Nephron (organoid): ENCODE measurements at regions not wholly inside any gene's neighbourhood (a gene's known extent, or its start where the extent isn't known, plus 50 kb on each side); places are given as distances from the start of the nearest gene placed in this dataset.
A peak's percentile ranks its signal among the peaks of the same experiment; 100 is the strongest.

Experiments used
- H3K27ac Mint-ChIP-seq, 3 experiments: 2 replicates each; pipeline ENCODE4 v1.8.0; 2020; ENCODE audit warnings: mixed read lengths in 3 of 3, mild to moderate bottlenecking in 2 of 3, moderate library complexity in 1 of 3
- H3K27me3 Mint-ChIP-seq: 2 replicates; pipeline ENCODE4 v1.8.0; 2021; ENCODE audit warnings: low read depth, mild to moderate bottlenecking, moderate library complexity, mixed read lengths
- H3K36me3 Mint-ChIP-seq: 2 replicates; pipeline ENCODE4 v1.8.0; 2020; ENCODE audit warnings: low read depth, mixed read lengths
- H3K4me1 Mint-ChIP-seq: 2 replicates; pipeline ENCODE4 v1.8.0; 2020; ENCODE audit warnings: mixed read lengths
- H3K4me3 Mint-ChIP-seq, 3 experiments: 2 replicates each; pipeline ENCODE4 v1.8.0; 2020; ENCODE audit warnings: mild to moderate bottlenecking in 3 of 3, mixed read lengths in 3 of 3, moderate library complexity in 2 of 3
- H3K9me3 Mint-ChIP-seq: 2 replicates; pipeline ENCODE4 v1.8.0; 2020; ENCODE audit warnings: mixed read lengths
- TF ChIP-seq, protein P1 (sequence below), 3 experiments: fragments of 200-600 bp; sonication (generic); IDR thresholded peaks; one replicate each; pipeline ENCODE4 v1.5.0; 2021; ENCODE audit warnings: antibody characterized with exemption in 3 of 3; ENCODE audit not compliant: unreplicated experiment in 3 of 3

DNA sequence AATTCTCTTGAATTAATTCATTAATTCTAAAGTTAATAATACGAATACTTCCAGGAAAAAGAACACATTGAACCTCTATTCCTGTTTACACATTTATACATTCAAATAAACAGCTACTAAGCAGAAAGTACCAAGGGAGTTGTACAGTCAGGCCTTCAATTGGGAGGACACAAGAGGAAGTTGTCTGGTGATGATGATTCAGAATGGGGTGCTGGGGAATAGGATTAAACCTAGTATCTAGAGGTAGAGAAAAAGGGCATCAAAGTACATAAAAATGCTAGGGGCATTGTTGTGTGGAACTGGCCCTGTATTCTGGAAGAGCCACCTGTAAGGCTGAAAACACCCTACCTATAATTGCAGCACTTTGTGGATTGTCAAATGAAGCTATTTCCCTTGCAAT is 71.7 kb upstream of the MROH9 start:
- Mint-ChIP-seq H3K27ac (peak overlapping the region in 2 of 3 experiments; percentile 79 to 83), H3K9me3 (no peaks in the 10 kb centered on the region), H3K4me1 (peaks cover 25% of the 10 kb centered on the region), H3K4me3 (no peak overlapping the region), H3K27me3 (no peaks in the 10 kb centered on the region), H3K36me3 (no peaks in the 10 kb centered on the region)
- TF ChIP-seq, protein P1, sequence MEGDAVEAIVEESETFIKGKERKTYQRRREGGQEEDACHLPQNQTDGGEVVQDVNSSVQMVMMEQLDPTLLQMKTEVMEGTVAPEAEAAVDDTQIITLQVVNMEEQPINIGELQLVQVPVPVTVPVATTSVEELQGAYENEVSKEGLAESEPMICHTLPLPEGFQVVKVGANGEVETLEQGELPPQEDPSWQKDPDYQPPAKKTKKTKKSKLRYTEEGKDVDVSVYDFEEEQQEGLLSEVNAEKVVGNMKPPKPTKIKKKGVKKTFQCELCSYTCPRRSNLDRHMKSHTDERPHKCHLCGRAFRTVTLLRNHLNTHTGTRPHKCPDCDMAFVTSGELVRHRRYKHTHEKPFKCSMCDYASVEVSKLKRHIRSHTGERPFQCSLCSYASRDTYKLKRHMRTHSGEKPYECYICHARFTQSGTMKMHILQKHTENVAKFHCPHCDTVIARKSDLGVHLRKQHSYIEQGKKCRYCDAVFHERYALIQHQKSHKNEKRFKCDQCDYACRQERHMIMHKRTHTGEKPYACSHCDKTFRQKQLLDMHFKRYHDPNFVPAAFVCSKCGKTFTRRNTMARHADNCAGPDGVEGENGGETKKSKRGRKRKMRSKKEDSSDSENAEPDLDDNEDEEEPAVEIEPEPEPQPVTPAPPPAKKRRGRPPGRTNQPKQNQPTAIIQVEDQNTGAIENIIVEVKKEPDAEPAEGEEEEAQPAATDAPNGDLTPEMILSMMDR (IDR thresholded peaks at IDR 0.05; ENCODE audit: unreplicated experiment in 3 of 3), result no peak

DNA sequence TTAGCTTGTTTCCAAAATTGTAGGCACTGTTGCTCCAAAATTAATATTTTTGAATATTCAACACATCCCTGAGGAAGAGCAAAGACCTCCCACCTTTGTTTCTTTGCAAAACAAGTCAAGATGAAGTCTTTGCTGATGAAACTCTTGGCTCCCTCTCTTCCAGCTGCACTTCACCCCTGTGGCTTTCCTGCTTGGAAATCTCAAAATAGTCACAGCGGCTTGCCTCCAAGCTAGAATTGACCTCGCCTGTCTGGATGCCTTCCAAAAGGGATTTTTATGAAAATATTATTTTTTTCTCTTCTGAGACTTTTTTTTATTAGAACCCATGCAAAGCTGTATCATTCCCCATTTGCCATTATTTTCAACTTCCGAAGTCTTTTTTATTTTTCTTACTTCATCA is 71.1 kb upstream of the MROH9 start:
- no peaks in the 10 kb centered on the region for H3K36me3 Mint-ChIP-seq
- peak overlapping the region in 2 of 3 experiments; percentile 79 to 83 for H3K27ac Mint-ChIP-seq
- H3K27me3 Mint-ChIP-seq, result no peaks in the 10 kb centered on the region
- peaks cover 25% of the 10 kb centered on the region for H3K4me1 Mint-ChIP-seq
- TF ChIP-seq, protein P1 (IDR thresholded peaks at IDR 0.05; ENCODE audit: unreplicated experiment in 3 of 3), result no peak
- H3K9me3 Mint-ChIP-seq, result no peaks in the 10 kb centered on the region
- no peak overlapping the region for H3K4me3 Mint-ChIP-seq

DNA sequence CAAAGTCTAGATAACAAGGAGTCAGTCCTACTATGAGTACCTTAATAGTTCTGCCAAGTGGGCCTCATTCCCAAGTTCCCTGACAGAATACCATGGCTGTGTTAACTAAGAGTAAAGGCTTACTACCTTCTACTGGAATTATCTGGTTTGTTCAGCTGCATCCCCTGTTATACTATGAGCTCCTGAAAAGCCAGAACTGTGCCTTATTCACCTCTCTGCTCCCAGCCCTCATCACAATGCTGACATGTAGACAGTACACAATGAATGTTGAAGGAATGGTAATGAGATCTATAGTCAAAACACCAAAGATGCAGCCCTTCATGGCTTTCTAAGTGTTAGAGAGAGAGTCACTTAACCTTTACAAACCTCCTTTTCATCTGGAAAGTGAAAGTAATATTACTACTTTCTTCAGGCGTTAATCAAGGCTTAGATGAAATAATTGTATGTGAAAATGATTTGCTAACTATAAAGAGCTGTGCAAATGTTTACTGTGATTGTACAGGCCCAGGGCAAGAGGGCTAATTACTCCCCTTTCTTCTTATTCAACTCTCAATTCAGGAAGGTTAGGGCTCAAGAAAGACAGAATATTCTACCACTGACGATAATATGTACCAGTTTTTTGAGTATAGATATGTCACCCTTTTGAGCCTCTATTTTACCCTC is 70.3 kb upstream of the MROH9 start:
- Mint-ChIP-seq H3K27me3 (no peaks in the 10 kb centered on the region), H3K9me3 (no peaks in the 10 kb centered on the region), H3K27ac (peak overlapping the region in 2 of 3 experiments; percentile 57 to 79), H3K36me3 (no peaks in the 10 kb centered on the region), H3K4me3 (no peak overlapping the region), H3K4me1 (peaks cover 25% of the 10 kb centered on the region)
- TF ChIP-seq, protein P1 (IDR thresholded peaks at IDR 0.05; ENCODE audit: unreplicated experiment in 3 of 3), result no peak

DNA sequence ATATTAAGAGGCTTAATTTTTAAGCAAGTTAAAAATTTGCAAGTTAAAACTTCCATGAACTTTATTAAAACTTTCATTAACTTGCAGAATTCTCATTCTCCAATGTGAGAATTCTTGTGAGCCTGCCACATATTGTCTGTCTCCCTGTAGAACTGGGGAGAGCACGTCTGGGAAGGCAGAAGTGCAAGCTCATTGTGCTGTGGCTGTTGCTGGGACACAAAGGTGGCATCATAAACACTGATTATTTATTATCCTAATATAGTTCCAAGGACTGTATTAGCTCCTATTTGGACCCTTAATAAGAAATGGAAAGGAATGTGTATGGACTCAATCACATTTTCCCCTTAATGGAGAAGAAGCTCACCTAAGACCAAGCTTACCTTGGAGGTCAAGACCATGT is 68.7 kb upstream of the MROH9 start:
- no peaks in the 10 kb centered on the region for H3K9me3 Mint-ChIP-seq
- no peak overlapping the region for H3K27ac Mint-ChIP-seq
- TF ChIP-seq, protein P1 (IDR thresholded peaks at IDR 0.05; ENCODE audit: unreplicated experiment in 3 of 3), result no peak
- H3K36me3 Mint-ChIP-seq, result no peaks in the 10 kb centered on the region
- H3K4me1 Mint-ChIP-seq, result peaks cover 26% of the 10 kb centered on the region
- H3K27me3 Mint-ChIP-seq, result no peaks in the 10 kb centered on the region
- no peak overlapping the region for H3K4me3 Mint-ChIP-seq

DNA sequence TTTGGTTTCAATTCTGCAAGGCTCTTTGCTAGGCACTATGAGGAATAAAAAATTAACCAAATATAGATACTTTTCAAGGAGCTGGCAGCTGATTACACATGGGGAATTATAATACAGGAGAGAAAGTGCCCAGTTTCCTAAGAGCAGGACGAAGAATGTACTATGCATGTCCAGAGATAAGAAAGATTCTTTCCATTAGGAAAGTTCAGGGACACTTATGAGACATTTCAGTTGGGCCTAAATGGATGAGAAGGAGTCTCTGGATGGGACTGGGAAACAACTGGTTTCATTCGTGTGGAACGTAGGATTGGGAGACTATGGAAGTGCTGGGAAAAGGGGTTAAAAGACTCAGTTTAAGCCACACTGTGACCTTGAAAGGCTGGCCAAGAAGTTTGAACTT is 63.5 kb upstream of the MROH9 start:
- no peak overlapping the region for H3K4me3 Mint-ChIP-seq
- H3K27ac Mint-ChIP-seq, result peak overlapping the region in 1 of 3 experiments; percentile 1
- H3K9me3 Mint-ChIP-seq, result no peaks in the 10 kb centered on the region
- TF ChIP-seq, protein P1 (IDR thresholded peaks at IDR 0.05; ENCODE audit: unreplicated experiment in 3 of 3), result no peak
- H3K4me1 Mint-ChIP-seq, result peaks cover 19% of the 10 kb centered on the region
- H3K36me3 Mint-ChIP-seq, result no peaks in the 10 kb centered on the region
- no peaks in the 10 kb centered on the region for H3K27me3 Mint-ChIP-seq

DNA sequence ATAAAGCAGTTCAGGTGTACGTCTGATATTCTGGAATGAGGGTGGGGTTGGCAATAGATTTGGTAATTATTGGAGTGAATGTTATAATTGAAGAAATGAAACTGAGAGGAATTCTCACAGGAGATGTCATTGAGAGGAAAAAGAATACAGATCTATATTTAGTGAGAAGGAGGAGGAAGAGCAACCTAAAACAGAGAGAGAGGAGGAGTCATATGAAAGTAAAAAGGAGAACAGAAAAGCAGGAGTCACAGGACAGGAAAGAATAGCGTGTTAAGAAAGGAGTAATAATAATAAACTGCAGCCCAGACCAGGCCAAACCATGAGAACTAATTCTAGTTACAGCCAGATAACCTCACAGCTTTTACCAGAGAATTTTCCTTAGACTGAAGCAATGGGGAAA is 62.7 kb upstream of the MROH9 start:
- H3K27ac Mint-ChIP-seq, result peak overlapping the region in 1 of 3 experiments; percentile 1
- H3K4me3 Mint-ChIP-seq, result no peak overlapping the region
- no peaks in the 10 kb centered on the region for H3K36me3 Mint-ChIP-seq
- no peaks in the 10 kb centered on the region for H3K27me3 Mint-ChIP-seq
- TF ChIP-seq, protein P1 (IDR thresholded peaks at IDR 0.05; ENCODE audit: unreplicated experiment in 3 of 3), result no peak
- peaks cover 19% of the 10 kb centered on the region for H3K4me1 Mint-ChIP-seq
- no peaks in the 10 kb centered on the region for H3K9me3 Mint-ChIP-seq
